HL-60 (cell line): ENCODE measurements at regions not wholly inside any gene's neighbourhood (a gene's known extent, or its start where the extent isn't known, plus 50 kb on each side); places are given as distances from the start of the nearest gene placed in this dataset.

ENCODE experiments used
- GABPA ChIP-seq: IDR thresholded peaks from 2 replicates; pipeline ENCODE4 v1.6.1; 2012; ENCODE audit warnings: low read depth
- POLR2AphosphoS5 ChIP-seq: IDR thresholded peaks from 2 replicates; pipeline ENCODE4 v1.6.1; 2012; ENCODE audit warnings: low read depth
- TF ChIP-seq, protein P1 (sequence below): IDR thresholded peaks from one replicate; pipeline ENCODE4 v1.5.1; 2011; ENCODE audit warnings: low read length, control low read depth, inconsistent platforms; ENCODE audit not compliant: insufficient read depth
- TF ChIP-seq, protein P2 (sequence below): IDR thresholded peaks from 2 replicates; pipeline ENCODE4 v1.6.1; 2012; ENCODE audit warnings: low read depth; ENCODE audit not compliant: insufficient replicate concordance

DNA sequence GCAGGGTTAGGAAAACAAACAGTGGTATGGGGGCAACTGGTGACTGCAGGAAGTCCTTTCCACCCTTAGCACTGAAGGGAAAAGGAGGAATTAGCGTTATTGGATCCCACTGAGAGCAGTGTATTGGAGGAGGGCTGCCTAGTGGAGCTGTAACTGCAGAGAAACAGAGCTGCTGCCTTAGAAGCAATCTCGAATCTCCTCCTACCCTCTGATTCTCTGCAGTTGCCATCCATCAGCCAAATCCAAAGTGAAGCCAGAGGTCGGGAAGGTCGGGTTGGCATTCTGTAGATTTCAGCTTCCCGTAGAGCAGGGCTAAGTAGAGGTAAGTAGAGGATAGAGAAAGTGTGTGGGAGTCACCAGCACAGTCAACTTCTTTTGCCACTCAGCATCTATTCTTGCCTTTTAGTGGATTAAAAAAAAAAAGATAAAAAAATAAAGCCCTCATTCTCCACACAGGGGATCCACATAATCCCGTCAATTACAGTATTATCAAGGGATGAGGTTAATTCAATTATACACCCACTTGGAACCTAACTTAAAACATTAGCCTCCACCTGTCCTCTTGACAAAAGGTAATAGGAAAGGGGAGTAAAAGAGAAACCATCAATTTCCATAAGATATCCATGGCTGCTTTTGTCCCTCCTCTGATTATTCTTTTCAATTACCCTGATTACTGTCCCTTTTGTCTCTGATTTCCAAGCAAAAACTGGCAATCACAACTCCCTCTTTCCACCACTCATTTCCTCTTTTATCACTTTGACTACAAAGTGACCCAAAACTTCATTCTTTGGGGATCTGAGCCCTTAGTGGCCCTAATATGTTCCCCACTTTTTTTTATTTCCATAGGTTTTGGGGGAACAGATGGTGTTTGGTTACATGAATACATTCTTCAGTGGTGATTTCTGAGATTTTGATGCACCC is 234.7 kb downstream of the RBM26 start:
- TF ChIP-seq, protein P1, sequence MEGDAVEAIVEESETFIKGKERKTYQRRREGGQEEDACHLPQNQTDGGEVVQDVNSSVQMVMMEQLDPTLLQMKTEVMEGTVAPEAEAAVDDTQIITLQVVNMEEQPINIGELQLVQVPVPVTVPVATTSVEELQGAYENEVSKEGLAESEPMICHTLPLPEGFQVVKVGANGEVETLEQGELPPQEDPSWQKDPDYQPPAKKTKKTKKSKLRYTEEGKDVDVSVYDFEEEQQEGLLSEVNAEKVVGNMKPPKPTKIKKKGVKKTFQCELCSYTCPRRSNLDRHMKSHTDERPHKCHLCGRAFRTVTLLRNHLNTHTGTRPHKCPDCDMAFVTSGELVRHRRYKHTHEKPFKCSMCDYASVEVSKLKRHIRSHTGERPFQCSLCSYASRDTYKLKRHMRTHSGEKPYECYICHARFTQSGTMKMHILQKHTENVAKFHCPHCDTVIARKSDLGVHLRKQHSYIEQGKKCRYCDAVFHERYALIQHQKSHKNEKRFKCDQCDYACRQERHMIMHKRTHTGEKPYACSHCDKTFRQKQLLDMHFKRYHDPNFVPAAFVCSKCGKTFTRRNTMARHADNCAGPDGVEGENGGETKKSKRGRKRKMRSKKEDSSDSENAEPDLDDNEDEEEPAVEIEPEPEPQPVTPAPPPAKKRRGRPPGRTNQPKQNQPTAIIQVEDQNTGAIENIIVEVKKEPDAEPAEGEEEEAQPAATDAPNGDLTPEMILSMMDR, result no peak
- no peak for TF ChIP-seq POLR2AphosphoS5
- TF ChIP-seq GABPA, result no peak
- TF ChIP-seq, protein P2, sequence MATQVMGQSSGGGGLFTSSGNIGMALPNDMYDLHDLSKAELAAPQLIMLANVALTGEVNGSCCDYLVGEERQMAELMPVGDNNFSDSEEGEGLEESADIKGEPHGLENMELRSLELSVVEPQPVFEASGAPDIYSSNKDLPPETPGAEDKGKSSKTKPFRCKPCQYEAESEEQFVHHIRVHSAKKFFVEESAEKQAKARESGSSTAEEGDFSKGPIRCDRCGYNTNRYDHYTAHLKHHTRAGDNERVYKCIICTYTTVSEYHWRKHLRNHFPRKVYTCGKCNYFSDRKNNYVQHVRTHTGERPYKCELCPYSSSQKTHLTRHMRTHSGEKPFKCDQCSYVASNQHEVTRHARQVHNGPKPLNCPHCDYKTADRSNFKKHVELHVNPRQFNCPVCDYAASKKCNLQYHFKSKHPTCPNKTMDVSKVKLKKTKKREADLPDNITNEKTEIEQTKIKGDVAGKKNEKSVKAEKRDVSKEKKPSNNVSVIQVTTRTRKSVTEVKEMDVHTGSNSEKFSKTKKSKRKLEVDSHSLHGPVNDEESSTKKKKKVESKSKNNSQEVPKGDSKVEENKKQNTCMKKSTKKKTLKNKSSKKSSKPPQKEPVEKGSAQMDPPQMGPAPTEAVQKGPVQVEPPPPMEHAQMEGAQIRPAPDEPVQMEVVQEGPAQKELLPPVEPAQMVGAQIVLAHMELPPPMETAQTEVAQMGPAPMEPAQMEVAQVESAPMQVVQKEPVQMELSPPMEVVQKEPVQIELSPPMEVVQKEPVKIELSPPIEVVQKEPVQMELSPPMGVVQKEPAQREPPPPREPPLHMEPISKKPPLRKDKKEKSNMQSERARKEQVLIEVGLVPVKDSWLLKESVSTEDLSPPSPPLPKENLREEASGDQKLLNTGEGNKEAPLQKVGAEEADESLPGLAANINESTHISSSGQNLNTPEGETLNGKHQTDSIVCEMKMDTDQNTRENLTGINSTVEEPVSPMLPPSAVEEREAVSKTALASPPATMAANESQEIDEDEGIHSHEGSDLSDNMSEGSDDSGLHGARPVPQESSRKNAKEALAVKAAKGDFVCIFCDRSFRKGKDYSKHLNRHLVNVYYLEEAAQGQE, result no peak
